ENCODE measurements at regions not wholly inside any gene's neighbourhood (a gene's known extent, or its start where the extent isn't known, plus 50 kb on each side); places are given as distances from the start of the nearest gene placed in this dataset.

- intact Hi-C loops (cut with DNase I, micrococcal nuclease) = no loop called here
- no peak for TF ChIP-seq CTCF (IDR thresholded peaks at IDR 0.05)
- H3K4me1 ChIP-seq (ENCODE audit: insufficient read depth, low read length) = no peaks in the 10 kb centered on the region
- ChIA-PET CTCF (no interaction called here), POLR2A (no interaction called here)
- H3K27me3 Mint-ChIP-seq = no peaks in the 10 kb centered on the region
- H3K27ac Mint-ChIP-seq = no peak overlapping the region
- H3K27ac ChIP-seq (ENCODE audit: low read depth in 1 of 2, low read length in 2 of 2) = no peak overlapping the region
- no peaks in the 10 kb centered on the region for H3K27me3 ChIP-seq (ENCODE audit: control insufficient read depth in 1 of 2, insufficient read depth in 2 of 2, low read length in 2 of 2)
- H3K4me1 Mint-ChIP-seq (ENCODE audit: low read depth) = no peaks in the 10 kb centered on the region
- ATAC-seq (ENCODE audit: poor library complexity) = no peak
- DNase-seq = no peak
- H3K4me3 ChIP-seq (ENCODE audit: low read length) = no peak overlapping the region
- H3K36me3 ChIP-seq (ENCODE audit: insufficient read depth, low read length) = no peaks in the 10 kb centered on the region
- no peak overlapping the region for H3K4me3 Mint-ChIP-seq
- H3K9me3 ChIP-seq (ENCODE audit: control insufficient read depth in 1 of 2, insufficient read depth in 1 of 2, low read length in 2 of 2) = no peaks in the 10 kb centered on the region
- H3K9me3 Mint-ChIP-seq = peaks cover 30% of the 10 kb centered on the region
- no peaks in the 10 kb centered on the region for H3K36me3 Mint-ChIP-seq (ENCODE audit: low read depth)
Observed at GRCh38 chr16:52357711-52358110, 189.2 kb downstream of the TOX3 start.

GRCh38 chr16:52353249-52353648 is 193.7 kb downstream of the TOX3 start:
- H3K9me3 ChIP-seq (ENCODE audit: control insufficient read depth in 1 of 2, insufficient read depth in 1 of 2, low read length in 2 of 2) = no peaks in the 10 kb centered on the region
- TF ChIP-seq CTCF (IDR thresholded peaks at IDR 0.05) = no peak
- H3K27ac ChIP-seq (ENCODE audit: low read depth in 1 of 2, low read length in 2 of 2) = no peak overlapping the region
- Mint-ChIP-seq H3K4me1 (ENCODE audit: low read depth) (no peaks in the 10 kb centered on the region), H3K27me3 (no peaks in the 10 kb centered on the region), H3K4me3 (no peak overlapping the region), H3K27ac (no peak overlapping the region), H3K36me3 (ENCODE audit: low read depth) (no peaks in the 10 kb centered on the region), H3K9me3 (peaks cover 23% of the 10 kb centered on the region)
- intact Hi-C loops (cut with DNase I, micrococcal nuclease) = no loop called here
- no peaks in the 10 kb centered on the region for H3K27me3 ChIP-seq (ENCODE audit: control insufficient read depth in 1 of 2, insufficient read depth in 2 of 2, low read length in 2 of 2)
- no peaks in the 10 kb centered on the region for H3K4me1 ChIP-seq (ENCODE audit: insufficient read depth, low read length)
- POLR2A ChIA-PET = no interaction called here
- no peak for DNase-seq
- CTCF ChIA-PET = no interaction called here
- ATAC-seq (ENCODE audit: poor library complexity) = no peak
- H3K4me3 ChIP-seq (ENCODE audit: low read length) = no peak overlapping the region
- no peaks in the 10 kb centered on the region for H3K36me3 ChIP-seq (ENCODE audit: insufficient read depth, low read length)

- no peak for TF ChIP-seq CTCF (IDR thresholded peaks at IDR 0.05)
- ChIA-PET CTCF (no interaction called here), POLR2A (no interaction called here)
- no peaks in the 10 kb centered on the region for H3K27me3 Mint-ChIP-seq
- no peak overlapping the region for H3K27ac Mint-ChIP-seq
- intact Hi-C loops (cut with DNase I, micrococcal nuclease) = no loop called here
- H3K36me3 Mint-ChIP-seq (ENCODE audit: low read depth) = no peaks in the 10 kb centered on the region
- ATAC-seq (ENCODE audit: poor library complexity) (no peak), DNase-seq (no peak)
- no peaks in the 10 kb centered on the region for H3K27me3 ChIP-seq (ENCODE audit: control insufficient read depth in 1 of 2, insufficient read depth in 2 of 2, low read length in 2 of 2)
- peaks cover 15% of the 10 kb centered on the region for H3K9me3 Mint-ChIP-seq
- H3K9me3 ChIP-seq (ENCODE audit: control insufficient read depth in 1 of 2, insufficient read depth in 1 of 2, low read length in 2 of 2) = no peaks in the 10 kb centered on the region
- H3K4me3 Mint-ChIP-seq = no peak overlapping the region
- no peaks in the 10 kb centered on the region for H3K4me1 Mint-ChIP-seq (ENCODE audit: low read depth)
- no peaks in the 10 kb centered on the region for H3K36me3 ChIP-seq (ENCODE audit: insufficient read depth, low read length)
- no peak overlapping the region for H3K4me3 ChIP-seq (ENCODE audit: low read length)
- H3K27ac ChIP-seq (ENCODE audit: low read depth in 1 of 2, low read length in 2 of 2) = no peak overlapping the region
- H3K4me1 ChIP-seq (ENCODE audit: insufficient read depth, low read length) = no peaks in the 10 kb centered on the region
Observed at GRCh38 chr16:52351451-52351850, 195.5 kb downstream of the TOX3 start.
